DOHH2 (cell line): ENCODE measurements at regions not wholly inside any gene's neighbourhood (a gene's known extent, or its start where the extent isn't known, plus 50 kb on each side); places are given as distances from the start of the nearest gene placed in this dataset.

Experiments
- CTCF ChIP-seq: fragments of 200-600 bp; sonication (generic); IDR thresholded peaks from one replicate; pipeline ENCODE4 v1.5.1; 2014; ENCODE audit warnings: antibody characterized with exemption, mild to moderate bottlenecking, low read depth, low read length; ENCODE audit not compliant: poor library complexity, severe bottlenecking
- EZH2phosphoT487 ChIP-seq: fragments of 200-600 bp; sonication (generic); IDR thresholded peaks from 2 replicates; pipeline ENCODE4 v1.6.1; 2017; ENCODE audit warnings: borderline replicate concordance, mild to moderate bottlenecking, antibody characterized with exemption, low read length, moderate library complexity, mixed read lengths

- TF ChIP-seq CTCF = no peak
- TF ChIP-seq EZH2phosphoT487 = no peak
Measured at GRCh38 chr4:86530183-86530582, 63.9 kb upstream of the PTPN13 start.
